ENCODE measurements at regions not wholly inside any gene's neighbourhood (a gene's known extent, or its start where the extent isn't known, plus 50 kb on each side); places are given as distances from the start of the nearest gene placed in this dataset.

DNA sequence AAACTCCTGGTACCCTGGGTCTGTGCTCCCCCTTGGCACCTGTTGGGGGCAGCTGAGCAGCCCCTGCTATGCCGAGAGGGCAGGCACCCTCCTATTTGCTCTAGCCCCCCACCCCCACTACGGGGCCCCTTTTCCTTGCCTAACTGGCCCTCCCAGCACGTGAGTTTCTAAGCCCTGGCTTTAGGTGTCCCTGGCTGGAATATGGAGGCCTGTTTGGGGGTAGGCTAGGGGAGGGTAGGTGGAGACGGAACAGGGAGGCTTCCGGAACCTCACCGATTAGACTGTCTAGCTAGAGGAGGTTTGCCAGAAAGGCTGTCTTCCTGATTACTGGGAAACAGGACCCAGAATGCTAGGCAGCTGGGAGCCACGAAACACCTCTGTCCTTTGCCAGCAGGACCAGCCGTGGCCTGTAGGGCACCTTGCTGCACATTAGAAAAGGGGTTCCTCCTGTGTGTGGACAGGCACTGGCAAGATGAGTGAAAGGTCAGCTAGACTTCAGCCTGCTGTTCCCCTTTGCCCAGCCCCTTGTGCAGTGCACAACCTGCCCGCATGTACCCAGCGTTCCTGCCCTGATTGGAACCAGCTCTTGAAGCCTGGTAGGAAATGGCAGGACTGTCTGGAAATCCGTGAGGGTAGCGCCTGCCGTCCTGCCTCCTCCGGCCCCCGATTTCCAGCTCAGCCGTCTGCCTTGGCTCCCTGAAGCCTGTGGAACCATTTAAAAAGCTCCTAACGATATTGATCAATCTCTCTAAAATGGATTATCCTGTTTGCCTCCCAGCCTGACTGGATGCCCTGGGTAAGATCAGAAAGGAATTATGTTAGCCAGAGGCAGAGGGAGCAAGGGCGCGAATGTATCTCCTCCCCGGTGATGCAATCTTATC is 83.4 kb upstream of the GSE1 start:
- no TSS peak for BruUV-seq (replicated peaks)
- no peak for DNase-seq
- no peak overlapping the region for H3K56ac ChIP-seq (ENCODE audit: extremely low read depth, insufficient read depth, low read length)
- no peak overlapping the region for H2AK9ac ChIP-seq (replicated peaks; ENCODE audit: low read depth, low read length, poor library complexity)
- no peak overlapping the region for H2BK15ac ChIP-seq (ENCODE audit: low read depth, low read length)
- H3K18ac ChIP-seq (ENCODE audit: low read depth, low read length), result no peak overlapping the region
- no peak overlapping the region for H3K27ac ChIP-seq (ENCODE audit: insufficient read depth, low read length)
- intact Hi-C loops (cut with micrococcal nuclease) (no loop called here), dilution Hi-C loops (cut with HindIII; ENCODE audit: low sequenced_read_pairs, unreplicated experiment) (no loop called here), in situ Hi-C loops (cut with MboI; ENCODE audit: low sequenced_read_pairs) (no loop called here)
- H3K9ac ChIP-seq (ENCODE audit: low read depth, low read length), result no peak overlapping the region
- H2AK5ac ChIP-seq (ENCODE audit: low read depth, low read length), result no peak overlapping the region
- no peak overlapping the region for H2BK120ac ChIP-seq (ENCODE audit: low read depth, low read length)
- H3K4ac ChIP-seq (ENCODE audit: low read depth, low read length), result no peak overlapping the region
- H3K14ac ChIP-seq (replicated peaks; ENCODE audit: low read depth, low read length), result no peak overlapping the region
- H3K27me3 ChIP-seq (ENCODE audit: control insufficient read depth, insufficient read depth, low read length), result no peaks in the 10 kb centered on the region
- no peak overlapping the region for H2BK20ac ChIP-seq (ENCODE audit: low read depth, low read length)
- H3K9me1 ChIP-seq (ENCODE audit: insufficient read depth, low read length), result no peaks in the 10 kb centered on the region
- no peak overlapping the region for H4K8ac ChIP-seq (ENCODE audit: low read depth in 2 of 2, low read length in 2 of 2)
- H4K91ac ChIP-seq (ENCODE audit: insufficient read depth, low read depth, low read length), result no peak overlapping the region
- no peaks in the 10 kb centered on the region for H3K36me3 ChIP-seq (ENCODE audit: control insufficient read depth, insufficient read depth, low read length)
- no peak overlapping the region for H3K4me3 ChIP-seq (ENCODE audit: insufficient read depth, low read depth, low read length)
- H2BK5ac ChIP-seq (ENCODE audit: low read depth, low read length, poor library complexity, severe bottlenecking), result no peak overlapping the region
- 98% methylated on average over 7 of the region's 20 CpGs; no CpG with 5 or more reads in 1 of the 2 experiments for WGBS, 2 experiments (ENCODE audit: extremely low coverage in 2 of 2, insufficient read length in 1 of 2)
- no peak overlapping the region for H3K23ac ChIP-seq (ENCODE audit: low read depth, low read length)
- H3K4me2 ChIP-seq (ENCODE audit: low read depth, low read length), result no peak overlapping the region
- CTCF ChIA-PET, result interaction anchor here (0.6 to 1.3 kb wide), 2 partner anchors 12 to 27 kb away, joined by 3 read pairs; no protein-coding TSS in a partner anchor
- no peak for ATAC-seq (ENCODE audit: low read depth)
- H3K79me1 ChIP-seq (ENCODE audit: low read depth in 1 of 2, low read length in 2 of 2), result peaks cover 15 to 20% of the 10 kb centered on the region in 2 experiments; a peak in 3 of 4 replicates
- peaks cover 4% of the 10 kb centered on the region for H4K20me1 ChIP-seq (ENCODE audit: insufficient read depth, low read length)
- H3K9me3 ChIP-seq (ENCODE audit: control insufficient read depth, insufficient read depth, low read length), result no peaks in the 10 kb centered on the region
- H2AFZ ChIP-seq (replicated peaks; ENCODE audit: low read length, poor library complexity), result no peak overlapping the region
- peaks cover 5% of the 10 kb centered on the region; the same call in 1 of the 2 replicates for H3K4me1 ChIP-seq (ENCODE audit: control insufficient read depth, insufficient read depth, low read length)
- no peak overlapping the region for H4K5ac ChIP-seq (ENCODE audit: low read depth, low read length)
- POLR2A ChIA-PET (ENCODE audit: unreplicated experiment), result no interaction called here
- TF ChIP-seq RAD21 (IDR thresholded peaks at IDR 0.05; ENCODE audit: low read length) (no peak), BHLHE40 (IDR thresholded peaks at IDR 0.05; ENCODE audit: low read depth, low read length) (no peak), CHD1 (IDR thresholded peaks at IDR 0.05; ENCODE audit: low read depth, low read length) (no peak), RFX5 (IDR thresholded peaks at IDR 0.05; ENCODE audit: low read depth, low read length) (no peak), ELK1 (IDR thresholded peaks at IDR 0.05; ENCODE audit: borderline replicate concordance, low read depth, low read length) (no peak), MAZ (IDR thresholded peaks at IDR 0.05; ENCODE audit: borderline replicate concordance, low read depth, low read length) (no peak), MXI1 (IDR thresholded peaks at IDR 0.05; ENCODE audit: borderline replicate concordance, low read depth, low read length) (no peak), CTCF (conservative IDR thresholded peaks at IDR 0.05; ENCODE audit: low read depth, low read length) (no peak; the same call in 1 of the 2 replicates), MAFK (IDR thresholded peaks at IDR 0.05; ENCODE audit: low read depth, low read length) (no peak), CEBPB (IDR thresholded peaks at IDR 0.05; ENCODE audit: low read depth, low read length) (no peak), RCOR1 (IDR thresholded peaks at IDR 0.05; ENCODE audit: insufficient replicate concordance, low read length) (no peak), NFE2L2 (IDR thresholded peaks at IDR 0.05; ENCODE audit: low read depth, low read length) (no peak), SMC3 (IDR thresholded peaks at IDR 0.05; ENCODE audit: low read depth, low read length) (no peak), POLR2A (IDR thresholded peaks at IDR 0.05; ENCODE audit: low read depth, low read length) (no peak)
- TF ChIP-seq, protein P1, sequence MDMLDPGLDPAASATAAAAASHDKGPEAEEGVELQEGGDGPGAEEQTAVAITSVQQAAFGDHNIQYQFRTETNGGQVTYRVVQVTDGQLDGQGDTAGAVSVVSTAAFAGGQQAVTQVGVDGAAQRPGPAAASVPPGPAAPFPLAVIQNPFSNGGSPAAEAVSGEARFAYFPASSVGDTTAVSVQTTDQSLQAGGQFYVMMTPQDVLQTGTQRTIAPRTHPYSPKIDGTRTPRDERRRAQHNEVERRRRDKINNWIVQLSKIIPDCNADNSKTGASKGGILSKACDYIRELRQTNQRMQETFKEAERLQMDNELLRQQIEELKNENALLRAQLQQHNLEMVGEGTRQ (IDR thresholded peaks at IDR 0.05; ENCODE audit: low read depth, low read length), result no peak

Data from IMR-90 (cell line).